ENCODE measurements at regions not wholly inside any gene's neighbourhood (a gene's known extent, or its start where the extent isn't known, plus 50 kb on each side); places are given as distances from the start of the nearest gene placed in this dataset.

DNA sequence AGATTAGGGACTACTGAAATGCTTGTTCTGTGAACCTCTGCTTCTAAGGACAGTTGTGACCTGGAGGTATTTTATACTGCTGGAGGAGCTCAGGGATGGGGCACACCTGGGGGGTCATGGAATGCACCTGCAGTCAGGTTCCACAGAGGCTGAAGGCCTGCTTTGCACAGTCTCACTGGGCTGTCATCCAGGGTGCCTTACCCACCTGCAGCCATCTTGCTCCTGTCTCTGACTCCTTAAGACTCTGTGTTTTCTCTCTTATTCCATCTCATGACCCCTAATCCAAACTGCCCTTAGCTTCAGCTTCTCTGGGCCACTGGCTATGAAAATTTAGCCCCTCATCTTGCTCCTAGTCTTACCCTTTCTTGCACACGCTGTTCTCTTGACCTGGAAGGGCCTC is 127.0 kb upstream of the SNX19 start:
- H3K9me3 ChIP-seq = no peaks in the 10 kb centered on the region
- WGBS, 2 donors (ENCODE audit: low coverage in 1 of 2) = 91% methylated on average over 1 of the region's 1 CpG; no CpG with 5 or more reads in 1 of the 2 donors
- peaks cover 44% of the 10 kb centered on the region for H3K27me3 ChIP-seq
- no peaks in the 10 kb centered on the region for H3K4me1 ChIP-seq
- H3K27ac ChIP-seq = no peak overlapping the region
- TF ChIP-seq, protein P1, sequence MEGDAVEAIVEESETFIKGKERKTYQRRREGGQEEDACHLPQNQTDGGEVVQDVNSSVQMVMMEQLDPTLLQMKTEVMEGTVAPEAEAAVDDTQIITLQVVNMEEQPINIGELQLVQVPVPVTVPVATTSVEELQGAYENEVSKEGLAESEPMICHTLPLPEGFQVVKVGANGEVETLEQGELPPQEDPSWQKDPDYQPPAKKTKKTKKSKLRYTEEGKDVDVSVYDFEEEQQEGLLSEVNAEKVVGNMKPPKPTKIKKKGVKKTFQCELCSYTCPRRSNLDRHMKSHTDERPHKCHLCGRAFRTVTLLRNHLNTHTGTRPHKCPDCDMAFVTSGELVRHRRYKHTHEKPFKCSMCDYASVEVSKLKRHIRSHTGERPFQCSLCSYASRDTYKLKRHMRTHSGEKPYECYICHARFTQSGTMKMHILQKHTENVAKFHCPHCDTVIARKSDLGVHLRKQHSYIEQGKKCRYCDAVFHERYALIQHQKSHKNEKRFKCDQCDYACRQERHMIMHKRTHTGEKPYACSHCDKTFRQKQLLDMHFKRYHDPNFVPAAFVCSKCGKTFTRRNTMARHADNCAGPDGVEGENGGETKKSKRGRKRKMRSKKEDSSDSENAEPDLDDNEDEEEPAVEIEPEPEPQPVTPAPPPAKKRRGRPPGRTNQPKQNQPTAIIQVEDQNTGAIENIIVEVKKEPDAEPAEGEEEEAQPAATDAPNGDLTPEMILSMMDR (IDR thresholded peaks at IDR 0.05) = no peak
- TF ChIP-seq EP300 (IDR thresholded peaks at IDR 0.05) (no peak), POLR2AphosphoS5 (IDR thresholded peaks at IDR 0.05) (no peak), POLR2A (IDR thresholded peaks at IDR 0.05) (no peak)
- no peak overlapping the region for H3K4me3 ChIP-seq
- no peaks in the 10 kb centered on the region for H3K36me3 ChIP-seq
- no peak for ATAC-seq

DNA sequence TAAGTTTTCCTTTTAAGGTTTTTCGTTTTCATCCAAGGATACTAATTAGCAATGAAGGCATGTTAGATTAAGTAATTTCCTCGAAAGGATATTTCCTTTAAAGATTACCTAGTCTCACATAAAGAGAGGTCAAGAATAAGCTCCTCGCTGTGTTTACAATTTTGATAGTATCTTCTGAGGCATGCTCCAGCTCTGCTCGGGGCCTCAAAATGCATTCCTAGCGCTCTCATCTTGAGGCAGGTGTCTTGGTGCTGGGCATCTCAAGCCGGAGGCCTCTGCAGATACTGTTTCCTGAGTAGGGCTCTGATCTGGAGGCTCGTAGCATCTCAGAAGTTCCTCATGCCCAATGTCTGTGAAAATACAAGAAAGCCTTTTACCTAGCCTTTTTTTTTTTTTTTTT is 128.6 kb upstream of the SNX19 start:
- H3K9me3 ChIP-seq = no peaks in the 10 kb centered on the region
- H3K4me3 ChIP-seq = no peak overlapping the region
- no peaks in the 10 kb centered on the region for H3K36me3 ChIP-seq
- no peak for ATAC-seq
- H3K27me3 ChIP-seq = peaks cover 52% of the 10 kb centered on the region
- H3K4me1 ChIP-seq = no peaks in the 10 kb centered on the region
- TF ChIP-seq POLR2A (IDR thresholded peaks at IDR 0.05) (no peak), POLR2AphosphoS5 (IDR thresholded peaks at IDR 0.05) (no peak), EP300 (IDR thresholded peaks at IDR 0.05) (no peak)
- TF ChIP-seq, protein P1 (IDR thresholded peaks at IDR 0.05) = no peak
- no peak overlapping the region for H3K27ac ChIP-seq
- 36 to 73% methylated on average over 4 to 7 of the region's 7 CpGs for WGBS, 2 donors (ENCODE audit: low coverage in 1 of 2)

DNA sequence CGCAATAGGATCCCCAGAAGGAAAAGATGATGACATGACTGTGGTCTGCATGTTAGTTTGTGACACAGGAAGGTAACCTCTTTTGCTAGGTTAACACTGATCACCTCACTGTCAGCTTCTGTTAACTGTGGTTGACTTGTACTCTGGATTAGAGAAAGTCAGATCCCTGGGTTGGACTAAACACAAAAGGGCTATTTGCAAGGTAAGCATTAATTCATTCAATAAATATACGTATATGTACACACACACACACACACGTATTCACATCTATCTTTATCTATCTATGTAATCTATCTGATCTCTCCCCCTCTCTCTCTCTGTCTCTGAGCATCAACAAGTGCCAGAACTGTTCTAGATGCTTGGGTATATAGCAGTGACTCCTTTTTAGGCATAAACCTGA is 136.1 kb upstream of the SNX19 start:
- WGBS, 2 donors (ENCODE audit: low coverage in 1 of 2) = 65 to 77% methylated on average over 3 of the region's 3 CpGs
- Histone ChIP-seq H3K4me1 (no peaks in the 10 kb centered on the region), H3K4me3 (no peak overlapping the region), H3K27me3 (peaks cover 58% of the 10 kb centered on the region), H3K27ac (no peak overlapping the region), H3K9me3 (no peaks in the 10 kb centered on the region), H3K36me3 (no peaks in the 10 kb centered on the region)
- TF ChIP-seq, protein P1 (IDR thresholded peaks at IDR 0.05) = no peak
- TF ChIP-seq POLR2A (IDR thresholded peaks at IDR 0.05) (no peak), POLR2AphosphoS5 (IDR thresholded peaks at IDR 0.05) (no peak)
- ATAC-seq = no peak

DNA sequence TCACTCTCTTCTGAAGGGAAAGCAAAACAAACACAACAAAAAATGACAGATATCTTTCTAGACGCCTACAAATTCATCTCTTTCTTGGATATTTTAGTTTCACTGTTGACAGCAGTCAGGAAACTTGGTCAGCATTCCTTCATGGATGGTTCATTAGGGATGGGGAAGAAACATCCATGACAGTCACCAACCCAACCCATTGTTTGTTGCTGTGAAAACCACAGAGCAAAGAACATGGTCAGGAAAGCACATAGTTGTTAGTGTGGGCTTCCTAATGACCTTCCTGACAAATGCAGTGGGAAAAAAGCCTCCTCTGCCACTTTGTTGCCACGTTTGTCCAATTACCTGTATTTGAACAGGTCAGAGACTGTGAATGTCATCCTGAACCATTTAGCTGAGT is 139.8 kb upstream of the SNX19 start:
- 56 to 65% methylated on average over 1 to 2 of the region's 2 CpGs for WGBS, 2 donors (ENCODE audit: low coverage in 1 of 2)
- no peak for TF ChIP-seq POLR2AphosphoS5 (IDR thresholded peaks at IDR 0.05)
- TF ChIP-seq EP300 (IDR thresholded peaks at IDR 0.05) = no peak
- no peak for TF ChIP-seq POLR2A (IDR thresholded peaks at IDR 0.05)
- no peak for ATAC-seq
- no peaks in the 10 kb centered on the region for H3K4me1 ChIP-seq
- no peaks in the 10 kb centered on the region for H3K36me3 ChIP-seq
- H3K9me3 ChIP-seq = no peaks in the 10 kb centered on the region
- no peak overlapping the region for H3K27ac ChIP-seq
- no peak overlapping the region for H3K4me3 ChIP-seq
- peaks cover 28% of the 10 kb centered on the region for H3K27me3 ChIP-seq

DNA sequence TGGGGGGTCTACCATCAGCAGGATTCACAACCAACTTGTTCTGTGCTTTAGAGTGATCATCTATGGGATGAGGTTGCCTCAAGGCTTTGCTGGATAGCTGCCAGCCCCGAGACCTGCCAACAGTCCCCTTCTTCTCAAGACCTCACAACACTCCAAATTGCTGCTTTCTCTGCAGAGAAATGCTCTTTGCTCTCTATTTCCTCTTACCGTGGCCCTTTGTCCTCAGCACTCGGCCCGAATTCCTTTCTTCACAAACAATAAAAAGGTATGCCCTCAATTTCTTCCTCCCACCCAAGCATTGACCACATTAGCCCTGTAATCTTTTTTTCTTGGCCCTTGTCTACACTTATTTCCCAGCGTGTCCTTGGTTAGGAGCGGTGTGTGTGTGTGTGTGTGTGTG is 147.4 kb upstream of the SNX19 start:
- no peak overlapping the region for H3K4me3 ChIP-seq
- TF ChIP-seq EP300 (IDR thresholded peaks at IDR 0.05) (no peak), POLR2AphosphoS5 (IDR thresholded peaks at IDR 0.05) (no peak), POLR2A (IDR thresholded peaks at IDR 0.05) (no peak)
- TF ChIP-seq, protein P1 (IDR thresholded peaks at IDR 0.05) = no peak
- H3K27ac ChIP-seq = no peak overlapping the region
- no peak for ATAC-seq
- no peaks in the 10 kb centered on the region for H3K9me3 ChIP-seq
- 41 to 48% methylated on average over 4 of the region's 6 CpGs for WGBS, 2 donors (ENCODE audit: low coverage in 1 of 2)
- no peaks in the 10 kb centered on the region for H3K4me1 ChIP-seq
- no peaks in the 10 kb centered on the region for H3K36me3 ChIP-seq
- H3K27me3 ChIP-seq = peaks cover 45% of the 10 kb centered on the region
